Bronchial epithelial cell (primary cell): ENCODE measurements at regions not wholly inside any gene's neighbourhood (a gene's known extent, or its start where the extent isn't known, plus 50 kb on each side); places are given as distances from the start of the nearest gene placed in this dataset.

Experiments used
- DNase-seq: peaks from one replicate; pipeline ENCODE4 v3.0.0-alpha.2; 2010; ENCODE audit warnings: low read depth
- FAIRE-seq: peaks from 2 replicates; lab custom pipeline; 2011; peaks lifted over from hg19 to GRCh38; lab: Jason Lieb, UNC
- H3K27me3 ChIP-seq: 2 replicates; pipeline ENCODE4 v1.5.1; 2011; ENCODE audit warnings: low read length; ENCODE audit not compliant: control insufficient read depth, insufficient read depth
- H3K36me3 ChIP-seq: 2 replicates; pipeline ENCODE4 v1.5.1; 2011; ENCODE audit warnings: low read length; ENCODE audit not compliant: control insufficient read depth, insufficient read depth
- H3K4me3 ChIP-seq: 2 replicates; pipeline ENCODE4 v1.5.1; 2011; ENCODE audit warnings: mild to moderate bottlenecking, low read depth, low read length, control low read depth
- CTCF ChIP-seq: IDR thresholded peaks from 2 replicates; pipeline ENCODE4 v1.5.1; 2011; ENCODE audit warnings: mild to moderate bottlenecking, moderate library complexity, low read length, control low read depth, inconsistent platforms; ENCODE audit not compliant: insufficient read depth, severe bottlenecking

- no peaks in the 10 kb centered on the region for H3K36me3 ChIP-seq
- FAIRE-seq (no peak), DNase-seq (no peak)
- H3K27me3 ChIP-seq = no peaks in the 10 kb centered on the region
- no peak overlapping the region for H3K4me3 ChIP-seq
- TF ChIP-seq CTCF = no peak
Observed at GRCh38 chr1:87872189-87872588, 543.5 kb downstream of the LMO4 start.

- Histone ChIP-seq H3K27me3 (no peaks in the 10 kb centered on the region), H3K4me3 (no peak overlapping the region), H3K36me3 (no peaks in the 10 kb centered on the region)
- no peak for TF ChIP-seq CTCF
- DNase-seq (no peak), FAIRE-seq (no peak)
Observed at GRCh38 chr1:87872692-87873091, 544.0 kb downstream of the LMO4 start.

GRCh38 chr1:87878873-87879272 is 550.2 kb downstream of the LMO4 start:
- FAIRE-seq = no peak
- Histone ChIP-seq H3K4me3 (no peak overlapping the region), H3K27me3 (no peaks in the 10 kb centered on the region), H3K36me3 (no peaks in the 10 kb centered on the region)
- TF ChIP-seq CTCF = no peak
- DNase-seq = no peak

GRCh38 chr1:87880098-87880760 is 551.5 kb downstream of the LMO4 start:
- no peak for FAIRE-seq
- TF ChIP-seq CTCF = no peak
- Histone ChIP-seq H3K36me3 (no peaks in the 10 kb centered on the region), H3K4me3 (no peak overlapping the region), H3K27me3 (no peaks in the 10 kb centered on the region)
- no peak for DNase-seq

- no peak overlapping the region for H3K4me3 ChIP-seq
- DNase-seq (no peak), FAIRE-seq (no peak)
- no peaks in the 10 kb centered on the region for H3K27me3 ChIP-seq
- TF ChIP-seq CTCF = no peak
- H3K36me3 ChIP-seq = no peaks in the 10 kb centered on the region
Observed at GRCh38 chr1:87880764-87881163, 552.1 kb downstream of the LMO4 start.

- H3K4me3 ChIP-seq = no peak overlapping the region
- H3K36me3 ChIP-seq = no peaks in the 10 kb centered on the region
- H3K27me3 ChIP-seq = no peaks in the 10 kb centered on the region
- no peak for DNase-seq
- no peak for FAIRE-seq
- TF ChIP-seq CTCF = no peak
Observed at GRCh38 chr1:87883906-87884305, 555.2 kb downstream of the LMO4 start.
